Keratinocyte (primary cell): ENCODE measurements at regions not wholly inside any gene's neighbourhood (a gene's known extent, or its start where the extent isn't known, plus 50 kb on each side); places are given as distances from the start of the nearest gene placed in this dataset.

Experiments
- CTCF ChIP-seq, 3 experiments: IDR thresholded peaks in 1 of 3; conservative IDR thresholded peaks in 1 of 3; optimal IDR thresholded peaks in 1 of 3; 2 replicates in 2 of 3; 3 replicates in 1 of 3; pipeline versions ENCODE3 to v1.5.1; 2011; ENCODE audit warnings: low read length in 3 of 3, mild to moderate bottlenecking in 3 of 3, moderate library complexity in 2 of 3, control low read depth in 1 of 3, inconsistent platforms in 1 of 3; ENCODE audit not compliant: insufficient read depth in 2 of 3; ENCODE audit errors: extremely low read depth in 1 of 3
- EZH2 ChIP-seq: IDR thresholded peaks from one replicate; pipeline ENCODE4 v1.6.1; 2012; ENCODE audit warnings: inconsistent platforms, mild to moderate bottlenecking, low read length, moderate library complexity

GRCh38 chr13:106401081-106401480, 134.4 kb downstream of the EFNB2 start:
- no peak for TF ChIP-seq CTCF (optimal IDR thresholded peaks at IDR 0.05 in 1 of 3, IDR thresholded peaks at IDR 0.05 in 1 of 3, conservative IDR thresholded peaks at IDR 0.05 in 1 of 3; ENCODE audit: extremely low read depth in 1 of 3, insufficient read depth in 2 of 3, low read length in 3 of 3)
- TF ChIP-seq EZH2 = no peak
